ENCODE measurements at regions not wholly inside any gene's neighbourhood (a gene's known extent, or its start where the extent isn't known, plus 50 kb on each side); places are given as distances from the start of the nearest gene placed in this dataset.
"Not testable (repeated sequence)": the region's sequence is repeated elsewhere in the genome, so short reads cannot be mapped to it uniquely, and the experiment has no call there.

- DNase-seq = not testable (repeated sequence)
Observed at GRCh38 chr9:41606961-41607547, 417.9 kb upstream of the ZNG1F start.

DNA sequence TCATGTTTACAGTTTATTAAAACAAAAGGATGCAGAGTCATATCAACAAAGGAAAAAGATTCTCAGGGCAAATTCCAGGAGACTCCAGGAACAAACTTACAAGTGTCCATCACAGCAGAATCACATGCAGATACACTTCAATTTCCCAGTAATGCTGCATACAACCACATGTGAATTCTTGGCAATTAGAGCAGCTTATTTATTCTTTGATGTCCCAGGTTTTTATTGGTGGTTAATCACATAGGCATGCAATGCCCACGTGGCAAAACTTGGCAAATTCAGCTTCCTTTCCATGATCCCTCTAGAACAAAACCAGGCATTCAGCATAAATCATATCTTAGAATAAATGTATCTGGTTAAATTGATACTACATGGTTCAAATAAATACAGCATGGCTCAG lies 376.5 kb upstream of the ZNG1F start:
- DNase-seq = not testable (repeated sequence)

Data from NCI-H146 (cell line).